Liver (tissue), 8 donors: ENCODE measurements at regions not wholly inside any gene's neighbourhood (a gene's known extent, or its start where the extent isn't known, plus 50 kb on each side); places are given as distances from the start of the nearest gene placed in this dataset.

Experiments
- DNase-seq: peaks from one replicate; pipeline ENCODE4 v3.0.0-alpha.2; 2017; ENCODE audit warnings: low spot score
- H3K27ac ChIP-seq, 2 donors: one replicate each; pipeline ENCODE4 v1.7.0; 2013; ENCODE audit warnings: inconsistent platforms in 2 of 2, low read length in 2 of 2, control low read depth in 1 of 2, low read depth in 1 of 2, mild to moderate bottlenecking in 1 of 2
- H3K27me3 ChIP-seq, 4 donors: one replicate each; pipeline versions ENCODE4 v1.6.1 to v1.7.0; 2013; ENCODE audit warnings: low read length in 3 of 4, inconsistent platforms in 1 of 4, mild to moderate bottlenecking in 1 of 4, moderate library complexity in 1 of 4; ENCODE audit not compliant: control insufficient read depth in 4 of 4, insufficient read depth in 4 of 4
- H3K36me3 ChIP-seq, 4 donors: one replicate each; pipeline versions ENCODE4 v1.6.1 to v1.7.0; 2013; ENCODE audit warnings: low read length in 3 of 4, mild to moderate bottlenecking in 3 of 4, low read depth in 1 of 4, moderate library complexity in 1 of 4; ENCODE audit not compliant: control insufficient read depth in 4 of 4, insufficient read depth in 3 of 4
- H3K4me1 ChIP-seq, 4 donors: one replicate each; pipeline versions ENCODE4 v1.6.1 to v1.7.0; 2013; ENCODE audit warnings: low read length in 3 of 4, mild to moderate bottlenecking in 3 of 4, moderate library complexity in 1 of 4; ENCODE audit not compliant: control insufficient read depth in 4 of 4, insufficient read depth in 4 of 4
- H3K4me3 ChIP-seq, 3 donors: one replicate each; pipeline versions ENCODE4 v1.6.1 to v1.7.0; 2013; ENCODE audit warnings: low read length in 3 of 3, control low read depth in 1 of 3, low read depth in 1 of 3, mild to moderate bottlenecking in 1 of 3
- H3K9ac ChIP-seq, 2 donors: one replicate each; pipeline ENCODE4 v1.7.0; 2013; ENCODE audit warnings: low read length in 2 of 2, mild to moderate bottlenecking in 2 of 2, moderate library complexity in 2 of 2, control low read depth in 1 of 2, low read depth in 1 of 2
- H3K9me3 ChIP-seq, 4 donors: one replicate each; pipeline versions ENCODE4 v1.6.1 to v1.7.0; 2013; ENCODE audit warnings: low read length in 3 of 4; ENCODE audit not compliant: control insufficient read depth in 4 of 4
- ATF3 ChIP-seq: IDR thresholded peaks from 2 replicates; pipeline ENCODE4 v1.6.1; 2016; ENCODE audit warnings: antibody characterized with exemption
- CTCF ChIP-seq: fragments of 150-350 bp; IDR thresholded peaks from 2 replicates; pipeline ENCODE4 v1.5.1; 2017; ENCODE audit warnings: improper control_type of control experiment, low read depth, low read length; ENCODE audit not compliant: missing input control
- EGR1 ChIP-seq, 2 donors: IDR thresholded peaks; 2 replicates each; pipeline ENCODE4 v1.6.1; 2016 to 2018; ENCODE audit warnings: antibody characterized with exemption in 2 of 2, low read depth in 2 of 2
- FOXA2 ChIP-seq: IDR thresholded peaks from 2 replicates; pipeline ENCODE4 v1.6.1; 2016; ENCODE audit warnings: antibody characterized with exemption
- GABPA ChIP-seq, 2 donors: IDR thresholded peaks in 1 of 2; conservative IDR thresholded peaks in 1 of 2; 2 replicates each; pipeline ENCODE4 v1.6.1; 2016; ENCODE audit warnings: antibody characterized with exemption in 2 of 2, mild to moderate bottlenecking in 1 of 2, moderate library complexity in 1 of 2
- HNF4A ChIP-seq, 2 donors: conservative IDR thresholded peaks; 2 replicates each; pipeline ENCODE4 v1.6.1; 2016; ENCODE audit warnings: antibody characterized with exemption in 2 of 2, mild to moderate bottlenecking in 2 of 2
- HNF4G ChIP-seq: IDR thresholded peaks from 2 replicates; pipeline ENCODE4 v1.6.1; 2016; ENCODE audit warnings: antibody characterized with exemption
- JUND ChIP-seq, 2 donors: IDR thresholded peaks; 2 replicates each; pipeline ENCODE4 v1.6.1; 2016; ENCODE audit warnings: antibody characterized with exemption in 2 of 2
- REST ChIP-seq: IDR thresholded peaks from 2 replicates; pipeline ENCODE4 v1.6.1; 2016; ENCODE audit warnings: antibody characterized with exemption, mild to moderate bottlenecking
- RXRA ChIP-seq, 2 donors: IDR thresholded peaks; 2 replicates each; pipeline ENCODE4 v1.6.1; 2017 to 2018; ENCODE audit warnings: antibody characterized with exemption in 2 of 2, mild to moderate bottlenecking in 1 of 2
- SP1 ChIP-seq: IDR thresholded peaks from 2 replicates; pipeline ENCODE4 v1.6.1; 2018; ENCODE audit warnings: antibody characterized with exemption, mild to moderate bottlenecking
- YY1 ChIP-seq: IDR thresholded peaks from 2 replicates; pipeline ENCODE4 v1.6.1; 2016; ENCODE audit warnings: antibody characterized with exemption, mild to moderate bottlenecking
- ZBTB33 ChIP-seq: IDR thresholded peaks from 2 replicates; pipeline ENCODE4 v1.6.1; 2016; ENCODE audit warnings: antibody characterized with exemption
- WGBS: extraction: QIAGEN DNeasy Blood & Tissue Kit; methylation state at CpG from one replicate; pipeline ENCODE4 v1.1.7; 2013; 5-methylcytosine and 5-hydroxymethylcytosine counted together
- donor health status: healthy.
- donor health status: healthy.
- donor health status: healthy.
- donor health status: healthy.
- donor health status: healthy.

GRCh38 chr7:138309186-138309585 is 150.9 kb upstream of the TRIM24 start:
- no peak overlapping the region for H3K4me3 ChIP-seq
- 90% methylated on average over 2 of the region's 2 CpGs for WGBS
- H3K36me3 ChIP-seq = no peaks in the 10 kb centered on the region
- no peak overlapping the region for H3K27ac ChIP-seq
- peaks cover 1 to 3% (median 2%) of the 10 kb centered on the region in 4 donors for H3K4me1 ChIP-seq
- no peak overlapping the region for H3K9ac ChIP-seq
- H3K27me3 ChIP-seq = no peaks in the 10 kb centered on the region
- TF ChIP-seq ATF3 (no peak), ZBTB33 (no peak), EGR1 (IDR thresholded peaks at IDR 0.05; ENCODE audit: low read depth in 2 of 2) (no peak), GABPA (IDR thresholded peaks at IDR 0.05 in 1 of 2, conservative IDR thresholded peaks at IDR 0.05 in 1 of 2) (no peak), SP1 (no peak), FOXA2 (no peak), HNF4A (conservative IDR thresholded peaks at IDR 0.05) (no peak), RXRA (IDR thresholded peaks at IDR 0.05) (no peak), HNF4G (no peak), CTCF (no peak)
- no peaks in the 10 kb centered on the region for H3K9me3 ChIP-seq
- DNase-seq = no peak

- Histone ChIP-seq H3K27me3 (no peaks in the 10 kb centered on the region), H3K36me3 (no peaks in the 10 kb centered on the region), H3K4me1 (peaks cover 3 to 11% (median 7%) of the 10 kb centered on the region in 4 donors), H3K4me3 (no peak overlapping the region), H3K9me3 (no peaks in the 10 kb centered on the region), H3K9ac (no peak overlapping the region), H3K27ac (no peak overlapping the region)
- no peak for DNase-seq
- TF ChIP-seq JUND (IDR thresholded peaks at IDR 0.05) (no peak), FOXA2 (no peak), GABPA (IDR thresholded peaks at IDR 0.05 in 1 of 2, conservative IDR thresholded peaks at IDR 0.05 in 1 of 2) (no peak), HNF4A (conservative IDR thresholded peaks at IDR 0.05) (no peak), YY1 (no peak)
- WGBS = 85% methylated on average over 2 of the region's 2 CpGs
Measured at GRCh38 chr7:138313829-138314178, 146.3 kb upstream of the TRIM24 start.

- DNase-seq = no peak
- H3K4me1 ChIP-seq = peaks cover 3 to 11% (median 7%) of the 10 kb centered on the region in 4 donors
- no peak overlapping the region for H3K27ac ChIP-seq
- no peaks in the 10 kb centered on the region for H3K27me3 ChIP-seq
- no peaks in the 10 kb centered on the region for H3K36me3 ChIP-seq
- WGBS = 53% methylated on average over 4 of the region's 4 CpGs
- H3K4me3 ChIP-seq = no peak overlapping the region
- no peaks in the 10 kb centered on the region for H3K9me3 ChIP-seq
- H3K9ac ChIP-seq = no peak overlapping the region
- TF ChIP-seq GABPA (IDR thresholded peaks at IDR 0.05 in 1 of 2, conservative IDR thresholded peaks at IDR 0.05 in 1 of 2) (no peak), CTCF (no peak), ATF3 (no peak), REST (no peak), ZBTB33 (no peak), YY1 (no peak), HNF4A (conservative IDR thresholded peaks at IDR 0.05) (peak; percentile 32 to 63)
Measured at GRCh38 chr7:138316421-138317043, 143.5 kb upstream of the TRIM24 start.
